ENCODE measurements at regions not wholly inside any gene's neighbourhood (a gene's known extent, or its start where the extent isn't known, plus 50 kb on each side); places are given as distances from the start of the nearest gene placed in this dataset.
"Not testable (repeated sequence)": the region's sequence is repeated elsewhere in the genome, so short reads cannot be mapped to it uniquely, and the experiment has no call there.

GRCh38 chr2:105518897-105519296 lies 120.0 kb upstream of the FHL2 start:
- FAIRE-seq = no peak

GRCh38 chr2:105517814-105518705 lies 119.2 kb upstream of the FHL2 start:
- no peak for DNase-seq (ENCODE audit: insufficient read length, low spot score)
- no peak for FAIRE-seq
- TF ChIP-seq TAF1 (IDR thresholded peaks at IDR 0.05; ENCODE audit: low read depth, low read length) (no peak), PAX5 (IDR thresholded peaks at IDR 0.05; ENCODE audit: insufficient read depth, low read length, severe bottlenecking) (no peak)

More at GRCh38 chr2:105518897-105519296, 120.0 kb upstream of the FHL2 start:
- TF ChIP-seq PAX5 (IDR thresholded peaks at IDR 0.05; ENCODE audit: insufficient read depth, low read length, severe bottlenecking) (no peak), SPI1 (IDR thresholded peaks at IDR 0.05; ENCODE audit: low read depth, low read length) (no peak), POU2F2 (IDR thresholded peaks at IDR 0.05; ENCODE audit: low read depth, low read length) (no peak), POLR2A (IDR thresholded peaks at IDR 0.05; ENCODE audit: low read depth, low read length) (no peak), POLR2AphosphoS5 (IDR thresholded peaks at IDR 0.05; ENCODE audit: low read depth, low read length) (no peak), TAF1 (IDR thresholded peaks at IDR 0.05; ENCODE audit: low read depth, low read length) (no peak)
- DNase-seq (ENCODE audit: insufficient read length, low spot score) = no peak

GRCh38 chr2:105515581-105516415 lies 116.9 kb upstream of the FHL2 start:
- no peak for DNase-seq (ENCODE audit: insufficient read length, low spot score)
- no peak for FAIRE-seq

GRCh38 chr2:105514576-105514975 lies 115.7 kb upstream of the FHL2 start:
- TF ChIP-seq POLR2AphosphoS5 (IDR thresholded peaks at IDR 0.05; ENCODE audit: low read depth, low read length) (no peak), POLR2A (IDR thresholded peaks at IDR 0.05; ENCODE audit: low read depth, low read length) (no peak), POU2F2 (IDR thresholded peaks at IDR 0.05; ENCODE audit: low read depth, low read length) (no peak), PAX5 (IDR thresholded peaks at IDR 0.05; ENCODE audit: insufficient read depth, low read length, severe bottlenecking) (no peak), SPI1 (IDR thresholded peaks at IDR 0.05; ENCODE audit: low read depth, low read length) (no peak), TAF1 (IDR thresholded peaks at IDR 0.05; ENCODE audit: low read depth, low read length) (no peak)
- FAIRE-seq (no peak), DNase-seq (ENCODE audit: insufficient read length, low spot score) (no peak)

More at GRCh38 chr2:105515581-105516415, 116.9 kb upstream of the FHL2 start:
- TF ChIP-seq TAF1 (IDR thresholded peaks at IDR 0.05; ENCODE audit: low read depth, low read length) = no peak
- TF ChIP-seq POU2F2 (IDR thresholded peaks at IDR 0.05; ENCODE audit: low read depth, low read length) = no peak
- TF ChIP-seq PAX5 (IDR thresholded peaks at IDR 0.05; ENCODE audit: insufficient read depth, low read length, severe bottlenecking) = no peak
- no peak for TF ChIP-seq POLR2AphosphoS5 (IDR thresholded peaks at IDR 0.05; ENCODE audit: low read depth, low read length)
- no peak for TF ChIP-seq POLR2A (IDR thresholded peaks at IDR 0.05; ENCODE audit: low read depth, low read length)
- TF ChIP-seq SPI1 (IDR thresholded peaks at IDR 0.05; ENCODE audit: low read depth, low read length) = no peak

- DNase-seq (ENCODE audit: insufficient read length, low spot score) (no peak), FAIRE-seq (no peak)
- no peak for TF ChIP-seq POU2F2 (IDR thresholded peaks at IDR 0.05; ENCODE audit: low read depth, low read length)
- TF ChIP-seq POLR2A (IDR thresholded peaks at IDR 0.05; ENCODE audit: low read depth, low read length) = no peak
- no peak for TF ChIP-seq PAX5 (IDR thresholded peaks at IDR 0.05; ENCODE audit: insufficient read depth, low read length, severe bottlenecking)
- TF ChIP-seq POLR2AphosphoS5 (IDR thresholded peaks at IDR 0.05; ENCODE audit: low read depth, low read length) = no peak
- TF ChIP-seq SPI1 (IDR thresholded peaks at IDR 0.05; ENCODE audit: low read depth, low read length) = no peak
- no peak for TF ChIP-seq TAF1 (IDR thresholded peaks at IDR 0.05; ENCODE audit: low read depth, low read length)
Observed at GRCh38 chr2:105510761-105511528, 112.1 kb upstream of the FHL2 start.

- DNase-seq (ENCODE audit: insufficient read length, low spot score) (no peak), FAIRE-seq (no peak)
- no peak for TF ChIP-seq POU2F2 (IDR thresholded peaks at IDR 0.05; ENCODE audit: low read depth, low read length)
- TF ChIP-seq POLR2AphosphoS5 (IDR thresholded peaks at IDR 0.05; ENCODE audit: low read depth, low read length) = no peak
- TF ChIP-seq PAX5 (IDR thresholded peaks at IDR 0.05; ENCODE audit: insufficient read depth, low read length, severe bottlenecking) = no peak
Observed at GRCh38 chr2:105509269-105510086, 110.6 kb upstream of the FHL2 start.

GRCh38 chr2:105506860-105507259 lies 108.0 kb upstream of the FHL2 start:
- DNase-seq (ENCODE audit: insufficient read length, low spot score); FAIRE-seq: not testable (repeated sequence)

- TF ChIP-seq SPI1 (IDR thresholded peaks at IDR 0.05; ENCODE audit: low read depth, low read length) (no peak), POLR2A (IDR thresholded peaks at IDR 0.05; ENCODE audit: low read depth, low read length) (no peak), PAX5 (IDR thresholded peaks at IDR 0.05; ENCODE audit: insufficient read depth, low read length, severe bottlenecking) (no peak), TAF1 (IDR thresholded peaks at IDR 0.05; ENCODE audit: low read depth, low read length) (no peak), POU2F2 (IDR thresholded peaks at IDR 0.05; ENCODE audit: low read depth, low read length) (no peak), POLR2AphosphoS5 (IDR thresholded peaks at IDR 0.05; ENCODE audit: low read depth, low read length) (no peak)
- DNase-seq (ENCODE audit: insufficient read length, low spot score) (no peak), FAIRE-seq (no peak)
Observed at GRCh38 chr2:105504459-105504858, 105.6 kb upstream of the FHL2 start.
